ENCODE measurements at regions not wholly inside any gene's neighbourhood (a gene's known extent, or its start where the extent isn't known, plus 50 kb on each side); places are given as distances from the start of the nearest gene placed in this dataset.

DNA sequence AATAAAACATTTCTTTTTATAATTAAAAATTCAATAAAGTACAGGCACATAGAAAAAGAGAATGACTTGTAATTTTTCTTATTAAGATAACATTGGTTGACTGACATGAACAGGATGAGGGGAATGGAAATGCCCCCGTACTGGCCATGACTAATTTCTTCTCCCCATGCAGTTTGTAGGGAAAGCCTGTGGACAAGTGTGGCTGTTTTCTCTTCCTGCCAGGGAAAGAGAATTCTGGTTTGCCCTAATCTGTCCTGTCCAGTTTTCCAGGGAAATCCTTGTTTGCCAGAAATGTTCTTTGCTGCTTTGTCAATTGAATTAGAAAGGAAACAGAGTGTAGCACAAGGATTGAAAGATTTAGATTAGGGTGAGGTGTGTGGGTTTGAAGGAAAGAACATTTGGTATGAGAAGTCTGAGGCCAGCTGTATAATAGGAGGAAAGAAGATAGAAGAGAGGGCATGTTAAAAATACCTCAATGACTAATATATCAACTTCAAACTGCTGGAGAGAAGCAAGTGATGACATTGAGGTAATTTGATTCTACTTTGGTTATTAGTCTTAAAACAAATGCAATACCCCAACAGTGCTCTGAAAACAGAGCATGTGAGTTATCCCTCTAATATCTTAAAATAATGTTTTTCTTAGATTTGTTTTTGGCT lies 593.9 kb upstream of the ZNF804A start:
- Histone ChIP-seq H3K36me3 (ENCODE audit: insufficient read depth, low read length) (no peaks in the 10 kb centered on the region), H3K4me3 (ENCODE audit: low read length) (no peak overlapping the region), H3K27me3 (ENCODE audit: insufficient read depth, low read length) (no peaks in the 10 kb centered on the region), H3K9me3 (ENCODE audit: low read length) (no peaks in the 10 kb centered on the region), H3K4me1 (ENCODE audit: insufficient read depth, low read length) (no peaks in the 10 kb centered on the region), H2AFZ (ENCODE audit: low read depth, low read length) (no peak overlapping the region)

DNA sequence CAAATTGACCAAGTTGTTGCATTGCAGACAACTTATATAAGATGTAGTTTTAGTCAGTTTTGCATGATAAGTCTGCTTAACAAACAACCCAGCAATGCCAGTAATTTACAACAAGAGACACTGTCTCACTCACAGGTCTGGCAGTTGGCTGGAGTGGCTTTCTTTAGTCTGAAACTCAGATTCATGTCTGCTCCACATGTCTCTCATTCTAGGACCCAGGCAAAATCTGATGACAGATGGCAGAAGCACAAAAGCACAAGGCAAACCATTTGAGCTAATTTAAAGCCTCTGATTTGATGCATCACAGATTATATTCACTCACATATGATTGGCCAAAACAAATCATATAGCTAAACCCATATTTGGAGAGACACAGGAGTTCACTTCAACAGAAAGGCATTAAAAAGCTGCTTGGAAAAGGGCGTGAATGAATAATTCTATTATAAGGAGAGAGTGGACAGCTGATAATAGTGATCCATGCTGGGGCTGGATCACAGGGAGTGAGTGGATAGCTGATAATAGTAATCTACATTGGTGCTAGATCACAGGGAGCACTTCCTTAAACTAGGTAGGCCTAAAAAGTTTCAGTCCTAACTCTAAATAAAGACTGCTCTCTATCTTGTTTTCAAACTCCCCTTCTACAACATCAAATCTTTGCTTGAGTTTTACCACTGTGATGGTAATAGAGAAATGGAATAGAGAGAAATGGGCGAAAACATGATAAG lies 593.2 kb upstream of the ZNF804A start:
- no peak overlapping the region for H2AFZ ChIP-seq (ENCODE audit: low read depth, low read length)
- no peaks in the 10 kb centered on the region for H3K9me3 ChIP-seq (ENCODE audit: low read length)
- no peaks in the 10 kb centered on the region for H3K27me3 ChIP-seq (ENCODE audit: insufficient read depth, low read length)
- H3K36me3 ChIP-seq (ENCODE audit: insufficient read depth, low read length) = no peaks in the 10 kb centered on the region
- H3K4me1 ChIP-seq (ENCODE audit: insufficient read depth, low read length) = no peaks in the 10 kb centered on the region
- no peak overlapping the region for H3K4me3 ChIP-seq (ENCODE audit: low read length)

DNA sequence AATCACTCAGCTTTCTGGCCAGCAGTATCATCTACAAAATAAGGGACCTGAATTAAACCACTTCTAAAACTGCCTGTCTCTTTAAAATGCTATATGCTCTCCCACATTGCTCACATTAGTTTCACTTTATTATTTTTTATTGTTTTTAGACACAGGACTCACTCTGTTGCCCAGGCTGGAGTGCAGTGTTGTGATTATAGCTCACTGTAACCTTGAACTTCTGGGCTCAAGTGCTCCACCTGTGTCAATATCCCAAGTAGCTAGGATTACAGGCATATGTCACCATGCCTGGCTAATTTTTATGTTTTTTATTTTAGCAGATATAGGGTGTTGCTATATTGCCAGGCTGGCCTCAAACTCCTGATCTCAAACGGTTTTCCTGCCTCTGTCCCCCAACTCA lies 591.3 kb upstream of the ZNF804A start:
- Histone ChIP-seq H3K9me3 (ENCODE audit: low read length) (no peaks in the 10 kb centered on the region), H2AFZ (ENCODE audit: low read depth, low read length) (no peak overlapping the region), H3K4me3 (ENCODE audit: low read length) (no peak overlapping the region), H3K36me3 (ENCODE audit: insufficient read depth, low read length) (no peaks in the 10 kb centered on the region), H3K4me1 (ENCODE audit: insufficient read depth, low read length) (no peaks in the 10 kb centered on the region), H3K27me3 (ENCODE audit: insufficient read depth, low read length) (no peaks in the 10 kb centered on the region)

DNA sequence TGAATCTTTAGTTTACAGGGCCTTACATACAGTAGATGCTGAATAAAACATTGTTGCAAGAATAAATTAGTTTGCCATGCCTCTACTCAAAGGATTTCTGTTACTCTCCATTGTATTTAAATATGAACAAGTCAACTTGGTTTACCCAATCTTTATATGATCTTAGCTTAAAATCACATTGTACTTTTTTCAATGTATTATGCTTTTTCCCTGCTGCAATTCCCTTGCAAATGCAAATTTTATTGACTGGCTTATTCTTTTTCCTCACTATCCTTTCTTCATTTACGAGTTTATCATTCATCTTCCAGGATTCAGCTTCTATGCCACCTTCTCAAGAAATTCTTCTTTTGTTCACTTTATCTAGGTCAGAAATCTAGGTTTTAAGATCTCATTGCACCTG lies 571.4 kb upstream of the ZNF804A start:
- H3K36me3 ChIP-seq (ENCODE audit: insufficient read depth, low read length) = no peaks in the 10 kb centered on the region
- no peaks in the 10 kb centered on the region for H3K9me3 ChIP-seq (ENCODE audit: low read length)
- H3K27me3 ChIP-seq (ENCODE audit: insufficient read depth, low read length) = no peaks in the 10 kb centered on the region
- peaks cover 8% of the 10 kb centered on the region for H3K4me1 ChIP-seq (ENCODE audit: insufficient read depth, low read length)
- H2AFZ ChIP-seq (ENCODE audit: low read depth, low read length) = no peak overlapping the region
- no peak overlapping the region for H3K4me3 ChIP-seq (ENCODE audit: low read length)

DNA sequence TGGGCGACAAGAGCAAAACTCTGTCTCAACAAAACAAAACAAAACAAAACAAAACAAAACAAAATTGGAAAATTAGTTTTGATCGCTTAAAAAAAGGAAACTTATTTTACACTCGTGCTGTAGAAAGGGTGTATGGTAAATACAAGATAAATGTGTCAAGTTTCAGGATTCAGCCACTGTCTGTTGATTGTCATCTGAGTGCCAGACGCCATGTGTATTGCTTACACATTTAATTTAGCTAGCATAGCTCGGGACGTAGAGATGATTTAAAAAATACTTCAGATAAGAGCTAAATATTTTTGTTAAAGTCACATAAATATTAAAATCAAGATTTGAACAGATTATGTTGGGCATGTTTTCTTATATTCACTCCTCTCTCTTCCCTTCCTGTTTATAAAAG lies 568.1 kb upstream of the ZNF804A start:
- peaks cover 9% of the 10 kb centered on the region for H3K4me1 ChIP-seq (ENCODE audit: insufficient read depth, low read length)
- no peak overlapping the region for H2AFZ ChIP-seq (ENCODE audit: low read depth, low read length)
- no peaks in the 10 kb centered on the region for H3K9me3 ChIP-seq (ENCODE audit: low read length)
- no peaks in the 10 kb centered on the region for H3K27me3 ChIP-seq (ENCODE audit: insufficient read depth, low read length)
- H3K36me3 ChIP-seq (ENCODE audit: insufficient read depth, low read length) = no peaks in the 10 kb centered on the region
- no peak overlapping the region for H3K4me3 ChIP-seq (ENCODE audit: low read length)

DNA sequence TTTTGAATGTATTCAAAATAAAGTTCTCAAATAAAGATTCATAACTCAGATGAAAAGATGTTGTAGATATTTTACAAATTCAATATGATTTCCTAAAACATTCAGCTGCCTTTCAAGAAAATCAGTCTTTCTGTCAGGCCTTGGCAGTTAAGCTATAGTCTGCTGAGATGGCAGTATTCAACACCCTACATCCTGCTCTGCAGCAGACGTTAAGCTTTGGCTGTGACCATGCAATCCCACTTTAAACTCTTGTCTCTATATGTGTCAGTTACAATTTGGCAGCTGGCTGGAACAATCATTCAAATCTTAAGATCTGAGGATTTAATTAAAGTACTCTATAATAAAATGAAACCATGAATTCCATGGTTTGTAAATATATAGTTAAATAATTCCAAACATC lies 567.3 kb upstream of the ZNF804A start:
- no peaks in the 10 kb centered on the region for H3K9me3 ChIP-seq (ENCODE audit: low read length)
- peaks cover 9% of the 10 kb centered on the region for H3K4me1 ChIP-seq (ENCODE audit: insufficient read depth, low read length)
- H3K4me3 ChIP-seq (ENCODE audit: low read length) = no peak overlapping the region
- no peak overlapping the region for H2AFZ ChIP-seq (ENCODE audit: low read depth, low read length)
- no peaks in the 10 kb centered on the region for H3K36me3 ChIP-seq (ENCODE audit: insufficient read depth, low read length)
- H3K27me3 ChIP-seq (ENCODE audit: insufficient read depth, low read length) = no peaks in the 10 kb centered on the region

DNA sequence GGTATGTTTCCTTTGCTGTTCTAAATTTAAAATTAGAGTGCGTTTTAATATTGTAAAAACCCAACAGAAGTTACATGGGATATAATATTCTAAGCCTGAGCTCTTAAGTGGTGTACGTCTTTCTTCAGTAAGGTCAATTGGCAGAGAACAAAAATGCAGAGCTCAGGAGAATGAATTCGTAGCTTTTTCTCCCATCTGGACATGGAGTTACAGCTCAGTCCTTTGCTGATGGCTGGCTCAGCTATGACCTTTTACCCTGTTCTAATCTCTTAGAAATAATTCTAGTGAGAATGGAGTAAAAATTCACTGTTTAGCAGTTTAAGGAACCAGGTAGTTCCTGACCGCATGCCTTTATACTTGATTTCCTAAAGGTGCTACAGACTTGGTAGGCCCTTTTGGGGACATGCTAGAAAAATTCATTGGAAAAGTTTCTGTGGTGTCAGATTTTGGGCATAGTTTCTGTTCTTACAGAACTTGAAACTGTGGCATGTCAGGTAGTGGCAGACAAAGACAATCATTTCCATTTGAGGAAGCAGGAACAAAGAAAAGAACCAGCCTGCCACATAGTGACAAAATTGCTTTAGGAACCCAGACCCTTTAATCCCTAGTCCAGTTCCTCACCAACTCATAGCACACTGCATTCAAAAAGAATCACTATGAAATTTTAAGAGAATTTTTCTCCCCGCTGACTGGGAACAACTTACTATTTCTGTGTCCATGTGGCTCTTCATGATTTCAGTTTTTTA lies 566.8 kb upstream of the ZNF804A start:
- no peak overlapping the region for H2AFZ ChIP-seq (ENCODE audit: low read depth, low read length)
- no peaks in the 10 kb centered on the region for H3K27me3 ChIP-seq (ENCODE audit: insufficient read depth, low read length)
- no peaks in the 10 kb centered on the region for H3K9me3 ChIP-seq (ENCODE audit: low read length)
- peaks cover 9% of the 10 kb centered on the region for H3K4me1 ChIP-seq (ENCODE audit: insufficient read depth, low read length)
- no peaks in the 10 kb centered on the region for H3K36me3 ChIP-seq (ENCODE audit: insufficient read depth, low read length)
- no peak overlapping the region for H3K4me3 ChIP-seq (ENCODE audit: low read length)

DNA sequence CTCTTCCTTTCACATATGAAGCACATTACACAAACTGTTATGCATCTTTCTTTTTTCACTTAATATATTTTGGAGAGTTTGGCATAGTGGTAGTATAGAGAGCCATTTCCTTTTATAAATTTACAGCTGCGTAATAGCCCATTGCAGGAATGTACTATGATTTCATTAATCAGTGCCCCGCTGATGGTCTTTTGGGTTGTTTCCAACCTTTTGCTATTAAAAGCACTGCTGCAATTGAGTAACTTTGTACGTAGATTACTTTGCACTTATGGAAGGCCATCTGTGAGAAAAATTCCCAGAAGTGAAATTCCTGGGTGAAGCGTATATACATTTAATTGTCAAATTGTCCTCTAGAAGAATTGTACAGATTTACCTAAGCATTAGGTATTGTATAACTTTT lies 565.3 kb upstream of the ZNF804A start:
- Histone ChIP-seq H3K4me1 (ENCODE audit: insufficient read depth, low read length) (peaks cover 9% of the 10 kb centered on the region), H3K4me3 (ENCODE audit: low read length) (no peak overlapping the region), H3K9me3 (ENCODE audit: low read length) (no peaks in the 10 kb centered on the region), H3K36me3 (ENCODE audit: insufficient read depth, low read length) (no peaks in the 10 kb centered on the region), H2AFZ (ENCODE audit: low read depth, low read length) (no peak overlapping the region), H3K27me3 (ENCODE audit: insufficient read depth, low read length) (no peaks in the 10 kb centered on the region)

DNA sequence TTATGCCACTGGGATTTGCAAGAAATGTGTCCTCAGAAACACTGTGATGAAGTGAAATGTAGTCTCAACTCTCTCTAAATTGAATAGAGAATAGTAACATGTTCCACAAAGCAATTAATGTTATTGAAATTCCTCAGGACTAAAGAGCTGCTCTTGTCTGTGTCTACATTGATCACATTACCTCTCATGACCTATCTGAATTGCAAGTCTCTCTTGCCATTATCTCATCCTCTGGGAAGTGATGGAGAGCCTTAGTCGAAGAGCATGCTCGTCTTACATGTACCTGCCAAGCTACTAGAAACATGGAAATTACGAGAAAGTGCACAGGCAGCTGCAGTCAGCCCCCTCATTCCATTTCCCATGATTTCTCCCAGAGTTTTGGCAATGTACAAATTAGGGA lies 561.1 kb upstream of the ZNF804A start:
- Histone ChIP-seq H3K4me1 (ENCODE audit: insufficient read depth, low read length) (no peaks in the 10 kb centered on the region), H3K9me3 (ENCODE audit: low read length) (no peaks in the 10 kb centered on the region), H2AFZ (ENCODE audit: low read depth, low read length) (no peak overlapping the region), H3K27me3 (ENCODE audit: insufficient read depth, low read length) (no peaks in the 10 kb centered on the region), H3K36me3 (ENCODE audit: insufficient read depth, low read length) (no peaks in the 10 kb centered on the region), H3K4me3 (ENCODE audit: low read length) (no peak overlapping the region)

DNA sequence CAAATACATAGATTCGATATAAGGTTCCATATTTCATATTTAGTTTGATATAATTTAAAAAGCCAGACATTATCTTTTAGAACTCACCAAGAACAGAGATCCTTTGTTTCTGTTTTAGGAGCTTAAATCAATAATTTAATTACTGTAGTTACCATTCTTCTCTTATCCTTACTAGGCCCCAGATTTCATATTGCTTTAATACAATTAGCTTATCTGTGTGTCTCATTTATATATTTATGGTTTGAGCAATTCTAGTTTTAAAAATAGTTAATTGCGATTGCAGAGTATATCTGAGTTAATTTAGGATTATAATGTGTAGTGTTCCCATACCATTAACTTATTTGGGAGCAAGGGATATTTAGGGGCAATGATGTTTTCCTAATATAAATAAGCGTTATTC lies 558.8 kb upstream of the ZNF804A start:
- no peaks in the 10 kb centered on the region for H3K9me3 ChIP-seq (ENCODE audit: low read length)
- no peak overlapping the region for H2AFZ ChIP-seq (ENCODE audit: low read depth, low read length)
- H3K36me3 ChIP-seq (ENCODE audit: insufficient read depth, low read length) = no peaks in the 10 kb centered on the region

DNA sequence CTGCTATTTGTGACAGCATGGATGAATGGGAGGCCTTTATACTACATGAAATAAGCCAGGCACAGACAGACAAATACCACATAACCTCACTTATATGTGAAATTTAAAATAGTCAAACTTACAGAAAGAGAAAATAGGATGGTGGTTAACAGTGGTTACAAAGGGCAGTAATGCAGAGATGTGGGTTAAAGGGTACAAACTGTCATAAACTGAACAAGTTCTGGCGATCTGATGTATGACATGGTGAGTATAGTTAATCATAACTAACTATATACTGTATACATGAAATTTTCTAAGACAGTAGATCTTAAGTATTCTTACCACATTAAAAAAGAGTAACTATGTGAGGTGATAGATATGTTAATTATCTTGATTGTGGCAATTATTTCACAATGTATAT lies 558.1 kb upstream of the ZNF804A start:
- Histone ChIP-seq H2AFZ (ENCODE audit: low read depth, low read length) (no peak overlapping the region), H3K4me3 (ENCODE audit: low read length) (no peak overlapping the region), H3K36me3 (ENCODE audit: insufficient read depth, low read length) (no peaks in the 10 kb centered on the region), H3K9me3 (ENCODE audit: low read length) (no peaks in the 10 kb centered on the region), H3K27me3 (ENCODE audit: insufficient read depth, low read length) (no peaks in the 10 kb centered on the region), H3K4me1 (ENCODE audit: insufficient read depth, low read length) (no peaks in the 10 kb centered on the region)

More for the DNA sequence above, 558.8 kb upstream of the ZNF804A start:
- Histone ChIP-seq H3K27me3 (ENCODE audit: insufficient read depth, low read length) (no peaks in the 10 kb centered on the region), H3K4me1 (ENCODE audit: insufficient read depth, low read length) (no peaks in the 10 kb centered on the region), H3K4me3 (ENCODE audit: low read length) (no peak overlapping the region)

DNA sequence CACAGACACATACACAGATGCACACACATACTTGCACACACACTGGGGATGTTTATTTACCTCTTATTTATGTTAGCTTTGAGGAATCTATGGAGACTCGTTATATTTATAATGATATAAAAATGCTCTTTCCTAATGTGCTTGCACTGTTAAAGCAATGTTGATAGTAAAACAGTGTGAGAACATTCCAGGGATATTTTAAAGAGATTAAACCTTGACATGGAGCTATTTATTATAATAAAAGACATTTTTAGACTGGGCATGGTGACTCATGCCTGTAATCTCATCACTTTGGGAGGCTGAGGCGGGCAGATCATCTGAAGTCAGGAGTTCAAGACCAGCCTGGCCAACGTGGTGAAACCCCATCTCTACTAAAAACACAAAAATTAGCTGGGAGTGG lies 557.3 kb upstream of the ZNF804A start:
- H3K36me3 ChIP-seq (ENCODE audit: insufficient read depth, low read length) = no peaks in the 10 kb centered on the region
- H3K27me3 ChIP-seq (ENCODE audit: insufficient read depth, low read length) = no peaks in the 10 kb centered on the region
- H3K4me3 ChIP-seq (ENCODE audit: low read length) = no peak overlapping the region
- H2AFZ ChIP-seq (ENCODE audit: low read depth, low read length) = no peak overlapping the region
- H3K4me1 ChIP-seq (ENCODE audit: insufficient read depth, low read length) = no peaks in the 10 kb centered on the region
- no peaks in the 10 kb centered on the region for H3K9me3 ChIP-seq (ENCODE audit: low read length)

DNA sequence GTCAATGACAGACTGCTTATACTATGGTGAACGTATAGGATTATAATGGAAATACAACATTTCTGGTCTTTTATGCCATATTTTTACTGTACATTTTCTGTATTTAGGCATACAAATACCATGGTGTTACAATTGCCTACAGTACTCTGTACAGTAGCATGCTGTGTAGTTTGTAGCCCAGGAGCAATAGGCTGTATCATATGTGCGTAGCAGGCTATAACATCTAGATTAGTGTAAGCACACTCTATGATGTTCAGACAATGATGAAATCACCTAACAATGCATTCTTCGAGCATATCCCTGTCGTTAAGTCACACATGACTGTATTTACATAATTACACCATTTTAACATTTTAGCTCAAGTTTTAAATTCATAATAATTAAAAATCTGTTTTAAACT lies 556.6 kb upstream of the ZNF804A start:
- Histone ChIP-seq H3K9me3 (ENCODE audit: low read length) (no peaks in the 10 kb centered on the region), H2AFZ (ENCODE audit: low read depth, low read length) (no peak overlapping the region), H3K4me3 (ENCODE audit: low read length) (no peak overlapping the region), H3K27me3 (ENCODE audit: insufficient read depth, low read length) (no peaks in the 10 kb centered on the region), H3K4me1 (ENCODE audit: insufficient read depth, low read length) (no peaks in the 10 kb centered on the region), H3K36me3 (ENCODE audit: insufficient read depth, low read length) (no peaks in the 10 kb centered on the region)

Measured in neuron (in vitro differentiated cells).